Pancreas (tissue), 10 donors: ENCODE measurements at regions not wholly inside any gene's neighbourhood (a gene's known extent, or its start where the extent isn't known, plus 50 kb on each side); places are given as distances from the start of the nearest gene placed in this dataset.

ENCODE experiments used
- ATAC-seq, 4 donors: fragments of 200-7000 bp; cut with Tn5 transposase; one replicate each; pipeline versions ENCODE4 v1.8.0 to v1.9.1; 2020; ENCODE audit warnings: mild to moderate bottlenecking in 4 of 4, moderate library complexity in 4 of 4
- DNase-seq, 6 donors: peaks; one replicate each; pipeline ENCODE4 v3.0.0-alpha.2; 2020
- FAIRE-seq: peaks from 2 replicates; lab custom pipeline; 2012; peaks lifted over from hg19 to GRCh38; lab: Jason Lieb, UNC
- H3K27ac ChIP-seq, 4 donors: fragments of 200-600 bp; sonication (generic); 1 replicate in 3 of 4; 2 replicates in 1 of 4; pipeline versions ENCODE4 v1.5.0 to v1.8.0; 2020
- H3K27me3 ChIP-seq, 4 donors: fragments of 200-600 bp; one replicate each; pipeline ENCODE4 v1.8.0; 2021
- H3K36me3 ChIP-seq, 3 donors: fragments of 200-600 bp; sonication (generic) in 1 of 3; one replicate each; pipeline versions ENCODE4 v1.5.0 to v1.8.0; 2020 to 2021
- H3K4me1 ChIP-seq, 3 donors: fragments of 200-600 bp; one replicate each; pipeline ENCODE4 v1.8.0; 2021
- H3K4me3 ChIP-seq, 4 donors: fragments of 200-600 bp; sonication (generic) in 2 of 4; one replicate each; pipeline versions ENCODE4 v1.5.0 to v1.8.0; 2020 to 2021
- H3K9me3 ChIP-seq, 4 donors: fragments of 200-600 bp; one replicate each; pipeline ENCODE4 v1.8.0; 2021
- CTCF ChIP-seq, 4 donors: fragments of 200-600 bp; sonication (generic) in 3 of 4; IDR thresholded peaks; one replicate each; pipeline versions ENCODE4 v1.5.0 to v1.8.0; 2021; ENCODE audit warnings: antibody characterized with exemption in 4 of 4
- WGBS, 2 donors: extraction: QIAGEN DNeasy Blood & Tissue Kit; methylation state at CpG; one replicate each; pipeline ENCODE4 v1.1.7; 2013; 5-methylcytosine and 5-hydroxymethylcytosine counted together
- intact Hi-C, 3 donors: fragments of 100-400 bp; cut with DNase I; formaldehyde crosslinking; loops; one replicate each; pipeline versions ENCODE4 v1.11.1 to v1.14.2; 2022
- donor health status: healthy with polysubstance abuse.
- donor health status: DM: no; HTN: no; CAD: no; lungs with moderate emphysema.
- donor health status: DM: no; HTN: no; CAD: no.
- donor health status: control.
- donor health status: control.
- donor health status: Bipolar disorder and iron deficiency.
- donor health status: DM: yes; HTN: yes; CAD: no.
- donor health status: DM: no; HTN: no; CAD: no.
- donor health status: DM: no; HTN: no; CAD: no.
- donor health status: DM: yes; HTN: yes; CAD: no.

GRCh38 chr7:42766782-42767423 is 145.0 kb downstream of the C7orf25 start:
- H3K27ac ChIP-seq = no peak overlapping the region
- ATAC-seq = no peak
- H3K4me1 ChIP-seq = no peaks in the 10 kb centered on the region
- FAIRE-seq = no peak
- TF ChIP-seq CTCF (IDR thresholded peaks at IDR 0.05) = no peak
- no peak for DNase-seq
- intact Hi-C loops = no loop called here
- no peak overlapping the region for H3K4me3 ChIP-seq
- H3K27me3 ChIP-seq = no peaks in the 10 kb centered on the region
- H3K9me3 ChIP-seq = no peaks in the 10 kb centered on the region
- WGBS, 2 donors = 42 to 51% methylated on average over 3 of the region's 3 CpGs
- H3K36me3 ChIP-seq = no peaks in the 10 kb centered on the region

- FAIRE-seq (no peak), DNase-seq (no peak), ATAC-seq (no peak)
- intact Hi-C loops = no loop called here
- Histone ChIP-seq H3K4me3 (no peak overlapping the region), H3K27me3 (no peaks in the 10 kb centered on the region), H3K36me3 (no peaks in the 10 kb centered on the region), H3K9me3 (no peaks in the 10 kb centered on the region), H3K4me1 (no peaks in the 10 kb centered on the region), H3K27ac (no peak overlapping the region)
- 43 to 70% methylated on average over 2 of the region's 2 CpGs for WGBS, 2 donors
- TF ChIP-seq CTCF (IDR thresholded peaks at IDR 0.05) = no peak
Observed at GRCh38 chr7:42765931-42766330, 145.9 kb downstream of the C7orf25 start.

- FAIRE-seq (no peak), DNase-seq (no peak), ATAC-seq (no peak)
- Histone ChIP-seq H3K4me3 (no peak overlapping the region), H3K4me1 (no peaks in the 10 kb centered on the region), H3K27me3 (no peaks in the 10 kb centered on the region), H3K27ac (no peak overlapping the region), H3K9me3 (no peaks in the 10 kb centered on the region), H3K36me3 (no peaks in the 10 kb centered on the region)
- TF ChIP-seq CTCF (IDR thresholded peaks at IDR 0.05) = no peak
- intact Hi-C loops = no loop called here
- WGBS, 2 donors = 67 to 76% methylated on average over 6 of the region's 6 CpGs
Observed at GRCh38 chr7:42763137-42763551, 148.7 kb downstream of the C7orf25 start.

GRCh38 chr7:42761486-42761885 is 150.4 kb downstream of the C7orf25 start:
- FAIRE-seq = no peak
- intact Hi-C loops = no loop called here
- ATAC-seq = no peak
- no peak overlapping the region for H3K4me3 ChIP-seq
- no peak overlapping the region for H3K27ac ChIP-seq
- 65 to 70% methylated on average over 1 of the region's 1 CpG for WGBS, 2 donors
- no peaks in the 10 kb centered on the region for H3K27me3 ChIP-seq
- no peak for DNase-seq
- TF ChIP-seq CTCF (IDR thresholded peaks at IDR 0.05) = no peak
- no peaks in the 10 kb centered on the region for H3K36me3 ChIP-seq
- H3K9me3 ChIP-seq = no peaks in the 10 kb centered on the region
- H3K4me1 ChIP-seq = no peaks in the 10 kb centered on the region

- 36 to 74% methylated on average over 1 of the region's 1 CpG for WGBS, 2 donors
- H3K27me3 ChIP-seq = no peaks in the 10 kb centered on the region
- intact Hi-C loops = no loop called here
- ATAC-seq = no peak
- no peak for TF ChIP-seq CTCF (IDR thresholded peaks at IDR 0.05)
- no peak overlapping the region for H3K27ac ChIP-seq
- no peaks in the 10 kb centered on the region for H3K36me3 ChIP-seq
- no peaks in the 10 kb centered on the region for H3K9me3 ChIP-seq
- H3K4me3 ChIP-seq = no peak overlapping the region
- no peak for FAIRE-seq
- no peaks in the 10 kb centered on the region for H3K4me1 ChIP-seq
- DNase-seq = no peak
Observed at GRCh38 chr7:42758124-42758523, 153.7 kb downstream of the C7orf25 start.
